DND-41 (cell line): ENCODE measurements at regions not wholly inside any gene's neighbourhood (a gene's known extent, or its start where the extent isn't known, plus 50 kb on each side); places are given as distances from the start of the nearest gene placed in this dataset.

Experiments
- ATAC-seq: fragments of 200-7000 bp; cut with Tn5 transposase; 3 replicates; pipeline ENCODE4 v1.9.1; 2021; ENCODE audit warnings: low read depth; ENCODE audit not compliant: insufficient read depth
- DNase-seq: peaks from one replicate; pipeline ENCODE4 v3.0.0-alpha.2; 2020
- H2AFZ ChIP-seq: 2 replicates; pipeline ENCODE4 v1.6.0; 2012; ENCODE audit warnings: low read depth, low read length
- H3K27ac ChIP-seq: 2 replicates; pipeline ENCODE4 v1.5.1; 2012; ENCODE audit warnings: low read length, inconsistent platforms
- H3K27me3 ChIP-seq: fragments of 200-600 bp; sonication (generic); 2 replicates; pipeline ENCODE4 v1.6.0; 2012; ENCODE audit warnings: low read length, mild to moderate bottlenecking, inconsistent platforms; ENCODE audit not compliant: insufficient read depth, poor library complexity
- H3K36me3 ChIP-seq: 2 replicates; pipeline ENCODE4 v1.5.1; 2012; ENCODE audit warnings: low read length, inconsistent platforms; ENCODE audit not compliant: insufficient read depth
- H3K4me1 ChIP-seq: 2 replicates; pipeline ENCODE4 v1.5.1; 2012; ENCODE audit warnings: mild to moderate bottlenecking, low read length; ENCODE audit not compliant: insufficient read depth
- H3K4me2 ChIP-seq: 2 replicates; pipeline ENCODE4 v1.6.0; 2012; ENCODE audit warnings: mild to moderate bottlenecking, moderate library complexity, low read length, inconsistent platforms; ENCODE audit not compliant: insufficient read depth
- H3K4me3 ChIP-seq, 2 experiments: fragments of 200-600 bp in 1 of 2; shearing (Covaris generic) in 1 of 2; 2 replicates each; pipeline ENCODE4 v1.5.1; 2012 to 2016; ENCODE audit warnings: inconsistent platforms in 2 of 2, low read length in 2 of 2, mild to moderate bottlenecking in 2 of 2, low read depth in 1 of 2, moderate library complexity in 1 of 2
- H3K79me2 ChIP-seq: 2 replicates; pipeline ENCODE4 v1.6.0; 2012; ENCODE audit warnings: low read length, inconsistent platforms; ENCODE audit not compliant: insufficient read depth
- H3K9ac ChIP-seq: 2 replicates; pipeline ENCODE4 v1.6.0; 2012; ENCODE audit warnings: low read depth, mild to moderate bottlenecking, inconsistent platforms, low read length, moderate library complexity
- H3K9me3 ChIP-seq: 2 replicates; pipeline ENCODE4 v1.5.1; 2012; ENCODE audit warnings: low read length, moderate library complexity, mild to moderate bottlenecking, inconsistent platforms; ENCODE audit not compliant: insufficient read depth, severe bottlenecking
- H4K20me1 ChIP-seq: 2 replicates; pipeline ENCODE4 v1.6.0; 2012; ENCODE audit warnings: low read length; ENCODE audit not compliant: insufficient read depth
- CTCF ChIP-seq: IDR thresholded peaks from 2 replicates; pipeline ENCODE4 v1.5.1; 2012; ENCODE audit warnings: borderline replicate concordance, low read length, moderate library complexity, mild to moderate bottlenecking; ENCODE audit not compliant: poor library complexity, severe bottlenecking; ENCODE audit errors: extremely low read depth
- EZH2 ChIP-seq: IDR thresholded peaks from 3 replicates; pipeline ENCODE4 v1.6.1; 2012; ENCODE audit warnings: borderline replicate concordance, low read depth, mild to moderate bottlenecking, moderate library complexity, low read length, inconsistent platforms; ENCODE audit not compliant: severe bottlenecking

GRCh38 chr1:115191691-115192090, 102.4 kb upstream of the TSPAN2 start:
- no peak overlapping the region for H3K4me3 ChIP-seq
- no peak overlapping the region for H3K4me2 ChIP-seq
- no peaks in the 10 kb centered on the region for H3K36me3 ChIP-seq
- H3K79me2 ChIP-seq = no peaks in the 10 kb centered on the region
- H3K9me3 ChIP-seq = no peaks in the 10 kb centered on the region
- H2AFZ ChIP-seq = no peak overlapping the region
- peaks cover 11% of the 10 kb centered on the region for H3K27me3 ChIP-seq
- H3K4me1 ChIP-seq = no peaks in the 10 kb centered on the region
- no peak for TF ChIP-seq EZH2
- ATAC-seq (no peak), DNase-seq (no peak)
- H3K9ac ChIP-seq = no peak overlapping the region
- H3K27ac ChIP-seq = no peak overlapping the region
- no peaks in the 10 kb centered on the region for H4K20me1 ChIP-seq

GRCh38 chr1:115190540-115191170, 101.4 kb upstream of the TSPAN2 start:
- Histone ChIP-seq H3K9me3 (no peaks in the 10 kb centered on the region), H3K9ac (no peak overlapping the region), H4K20me1 (no peaks in the 10 kb centered on the region), H3K27me3 (peaks cover 11% of the 10 kb centered on the region), H2AFZ (no peak overlapping the region), H3K4me1 (no peaks in the 10 kb centered on the region), H3K36me3 (no peaks in the 10 kb centered on the region), H3K27ac (no peak overlapping the region), H3K4me3 (no peak overlapping the region), H3K79me2 (no peaks in the 10 kb centered on the region), H3K4me2 (no peak overlapping the region)
- DNase-seq (no peak), ATAC-seq (no peak)
- TF ChIP-seq CTCF (no peak), EZH2 (no peak)

GRCh38 chr1:115189814-115190539, 100.7 kb upstream of the TSPAN2 start:
- Histone ChIP-seq H3K36me3 (no peaks in the 10 kb centered on the region), H3K27ac (no peak overlapping the region), H4K20me1 (no peaks in the 10 kb centered on the region), H3K4me3 (no peak overlapping the region), H2AFZ (no peak overlapping the region), H3K79me2 (no peaks in the 10 kb centered on the region), H3K9ac (no peak overlapping the region), H3K4me1 (no peaks in the 10 kb centered on the region), H3K4me2 (no peak overlapping the region), H3K9me3 (no peaks in the 10 kb centered on the region), H3K27me3 (peaks cover 11% of the 10 kb centered on the region)
- ATAC-seq (no peak), DNase-seq (no peak)
- TF ChIP-seq EZH2 (no peak), CTCF (no peak)

- TF ChIP-seq CTCF = no peak
- no peak for TF ChIP-seq EZH2
- Histone ChIP-seq H3K4me3 (no peak overlapping the region), H2AFZ (no peak overlapping the region), H3K79me2 (no peaks in the 10 kb centered on the region), H3K4me2 (no peak overlapping the region), H3K36me3 (no peaks in the 10 kb centered on the region), H3K27ac (no peak overlapping the region), H3K9ac (no peak overlapping the region), H4K20me1 (no peaks in the 10 kb centered on the region), H3K9me3 (no peaks in the 10 kb centered on the region), H3K27me3 (peaks cover 9% of the 10 kb centered on the region), H3K4me1 (no peaks in the 10 kb centered on the region)
- no peak for DNase-seq
- no peak for ATAC-seq
Measured at GRCh38 chr1:115188680-115189395, 99.5 kb upstream of the TSPAN2 start.
